ENCODE measurements at regions not wholly inside any gene's neighbourhood (a gene's known extent, or its start where the extent isn't known, plus 50 kb on each side); places are given as distances from the start of the nearest gene placed in this dataset.
"Not testable (repeated sequence)": the region's sequence is repeated elsewhere in the genome, so short reads cannot be mapped to it uniquely, and the experiment has no call there.

DNA sequence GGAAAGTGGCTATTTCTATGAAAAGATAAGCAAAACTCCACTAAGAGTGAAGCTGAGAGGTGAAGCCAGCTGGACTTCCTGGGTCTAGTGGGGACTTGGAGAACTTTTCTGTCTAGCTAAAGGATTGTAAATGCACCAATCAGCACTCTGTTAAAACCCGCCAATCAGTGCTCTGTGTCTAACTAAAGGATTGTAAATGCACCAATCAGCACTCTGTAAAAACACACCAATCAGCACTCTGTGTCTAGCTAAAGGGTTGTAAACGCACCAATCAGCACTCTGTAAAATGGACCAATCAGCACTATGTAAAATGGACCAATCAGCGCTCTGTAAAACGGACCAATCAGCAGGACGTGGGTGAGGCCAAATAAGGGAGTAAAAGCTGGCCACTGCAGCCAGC, 364.8 kb upstream of the GRAMD2B start:
- H3K9me3 Mint-ChIP-seq, H3K27me3 Mint-ChIP-seq, H3K4me3 Mint-ChIP-seq, CTCF ChIA-PET, DNase-seq, H3K4me1 Mint-ChIP-seq, H3K27ac Mint-ChIP-seq, H3K36me3 Mint-ChIP-seq: not testable (repeated sequence)

DNA sequence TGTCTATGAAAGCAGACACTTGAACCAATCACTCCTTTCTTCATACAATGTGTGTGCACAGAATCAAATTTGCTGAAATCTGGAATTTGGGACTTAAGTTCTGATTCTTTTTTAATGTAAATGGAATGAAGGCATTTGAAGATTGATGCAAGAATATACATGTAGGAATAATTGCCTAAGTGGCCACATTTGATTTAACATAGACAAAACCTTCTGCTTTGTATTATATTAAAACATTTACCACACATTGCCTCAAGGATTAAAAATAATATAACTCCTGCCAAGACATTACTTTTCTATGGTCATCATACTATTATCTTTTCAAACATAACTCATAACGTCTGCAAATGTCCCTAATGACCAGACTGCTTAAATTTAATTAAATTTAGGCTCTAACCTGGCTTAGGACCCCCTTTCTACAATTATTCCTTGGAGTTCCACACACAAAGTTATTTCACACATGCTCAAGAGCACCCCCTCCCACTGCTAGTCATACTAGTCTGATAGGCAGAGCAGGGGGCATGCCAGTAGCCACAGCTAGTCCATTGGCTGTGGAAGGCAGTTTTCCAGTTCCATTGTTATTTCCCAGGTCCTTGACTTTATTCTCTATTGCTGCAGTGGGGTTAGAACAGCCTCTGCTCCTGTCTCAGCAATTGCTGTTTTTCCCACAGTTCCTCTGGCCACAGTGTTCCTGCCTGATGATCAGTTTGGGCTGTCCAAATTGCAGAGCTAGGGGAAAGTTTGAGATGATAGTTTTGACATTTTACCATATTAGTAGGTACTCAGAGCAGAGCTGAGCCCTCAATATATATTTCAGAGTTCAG, 360.6 kb upstream of the GRAMD2B start:
- H3K27me3 Mint-ChIP-seq, result no peaks in the 10 kb centered on the region
- H3K9me3 Mint-ChIP-seq, result peaks cover 17% of the 10 kb centered on the region
- CTCF ChIA-PET, result no interaction called here
- no peak overlapping the region for H3K4me3 Mint-ChIP-seq
- H3K36me3 Mint-ChIP-seq, result no peaks in the 10 kb centered on the region
- DNase-seq, result no peak
- no peaks in the 10 kb centered on the region for H3K4me1 Mint-ChIP-seq
- H3K27ac Mint-ChIP-seq, result no peak overlapping the region

DNA sequence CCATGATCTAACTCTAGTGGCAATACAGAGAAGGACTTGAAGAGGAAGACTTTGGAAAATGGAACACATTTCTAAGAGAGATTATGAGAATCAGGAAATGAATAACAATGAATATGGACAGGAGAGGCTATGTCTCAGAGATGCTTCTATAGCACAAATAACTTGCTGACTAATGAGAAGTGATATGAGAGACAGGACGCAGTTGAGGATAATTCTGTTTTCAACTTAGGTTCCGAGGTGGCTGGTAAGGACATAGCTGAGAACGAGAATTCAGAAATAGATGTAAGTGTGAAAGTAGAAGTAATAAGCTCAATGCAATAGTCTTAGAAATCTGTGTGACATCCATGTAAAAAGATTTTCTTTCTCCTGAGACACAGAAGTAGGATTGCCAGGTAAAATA, 358.1 kb upstream of the GRAMD2B start:
- no peak overlapping the region for H3K27ac Mint-ChIP-seq
- no peak overlapping the region for H3K4me3 Mint-ChIP-seq
- CTCF ChIA-PET, result no interaction called here
- no peaks in the 10 kb centered on the region for H3K27me3 Mint-ChIP-seq
- DNase-seq, result no peak
- H3K36me3 Mint-ChIP-seq, result no peaks in the 10 kb centered on the region
- H3K9me3 Mint-ChIP-seq, result peaks cover 13% of the 10 kb centered on the region
- H3K4me1 Mint-ChIP-seq, result no peaks in the 10 kb centered on the region

DNA sequence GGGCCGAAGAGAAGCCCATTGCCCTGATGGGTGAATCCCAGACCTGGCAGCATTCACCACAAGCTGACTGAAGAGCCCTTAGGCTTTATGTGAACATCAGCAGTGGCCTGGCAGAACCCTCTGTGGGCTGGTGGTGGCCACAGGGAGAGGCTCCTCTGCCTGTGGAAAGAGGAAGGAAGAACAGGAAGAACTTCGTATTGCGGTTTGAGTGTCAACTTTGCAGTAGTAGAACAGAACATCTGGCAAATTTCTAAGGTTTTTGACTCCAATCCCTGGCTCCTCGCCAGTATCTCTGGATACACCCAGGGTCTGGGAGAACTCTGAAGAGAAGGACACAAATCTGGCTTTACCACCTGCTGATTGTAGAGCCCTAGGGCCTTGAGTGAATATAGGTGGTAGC, 356.4 kb upstream of the GRAMD2B start:
- CTCF ChIA-PET, result interaction anchor here (1.1 kb wide), 1 partner anchor 9 kb away, joined by 3 read pairs; no protein-coding TSS in a partner anchor
- Mint-ChIP-seq H3K9me3 (peaks cover 17% of the 10 kb centered on the region), H3K27ac (no peak overlapping the region), H3K27me3 (no peaks in the 10 kb centered on the region), H3K4me1 (no peaks in the 10 kb centered on the region), H3K36me3 (no peaks in the 10 kb centered on the region), H3K4me3 (no peak overlapping the region)
- DNase-seq, result no peak

DNA sequence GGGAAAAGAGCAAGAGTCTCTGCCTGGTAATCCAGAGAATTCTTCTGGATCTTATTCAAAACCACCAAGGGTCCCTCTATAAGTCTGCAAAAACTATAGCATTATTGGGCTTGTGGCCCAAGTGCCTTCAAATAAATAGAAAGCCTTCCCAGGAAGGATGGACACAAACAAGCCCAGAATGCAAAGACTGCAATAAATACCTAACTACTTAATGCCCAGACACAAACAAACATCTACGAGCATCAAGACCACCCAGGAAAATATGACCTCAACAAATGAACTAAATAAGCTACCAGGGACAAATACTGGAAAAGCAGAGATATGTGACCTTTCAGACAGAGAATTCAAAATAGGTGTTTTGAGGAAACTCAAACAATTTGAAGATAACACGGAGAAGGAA, 355.8 kb upstream of the GRAMD2B start:
- H3K4me1 Mint-ChIP-seq, result no peaks in the 10 kb centered on the region
- no peaks in the 10 kb centered on the region for H3K27me3 Mint-ChIP-seq
- H3K36me3 Mint-ChIP-seq, result no peaks in the 10 kb centered on the region
- H3K27ac Mint-ChIP-seq, result no peak overlapping the region
- no peak for DNase-seq
- CTCF ChIA-PET, result no interaction called here
- peaks cover 19% of the 10 kb centered on the region for H3K9me3 Mint-ChIP-seq
- no peak overlapping the region for H3K4me3 Mint-ChIP-seq

DNA sequence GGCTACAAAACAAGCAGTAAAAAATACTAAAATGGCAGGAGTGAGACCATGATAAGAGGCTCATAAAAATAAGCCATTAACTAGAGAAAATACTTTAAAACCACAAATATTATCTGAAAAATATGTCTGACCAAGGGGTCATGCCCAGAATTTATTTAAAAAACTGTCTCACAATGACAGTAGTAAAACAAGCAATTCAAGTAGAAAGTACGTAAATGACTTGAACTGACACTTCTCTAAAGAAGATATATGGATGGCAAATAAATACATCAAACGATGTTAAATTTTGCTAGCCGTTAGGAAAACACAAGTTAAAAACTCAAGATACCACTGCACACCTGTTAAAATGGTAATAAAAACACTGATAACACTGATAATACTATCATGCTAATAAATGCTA, 353.9 kb upstream of the GRAMD2B start:
- H3K27ac Mint-ChIP-seq, result no peak overlapping the region
- no peaks in the 10 kb centered on the region for H3K4me1 Mint-ChIP-seq
- H3K9me3 Mint-ChIP-seq, result peaks cover 25% of the 10 kb centered on the region
- no peaks in the 10 kb centered on the region for H3K36me3 Mint-ChIP-seq
- no peak for DNase-seq
- no peak overlapping the region for H3K4me3 Mint-ChIP-seq
- no peaks in the 10 kb centered on the region for H3K27me3 Mint-ChIP-seq
- CTCF ChIA-PET, result interaction anchor here (0.7 kb wide), 1 partner anchor 342 kb away, joined by 3 read pairs; no protein-coding TSS in a partner anchor

DNA sequence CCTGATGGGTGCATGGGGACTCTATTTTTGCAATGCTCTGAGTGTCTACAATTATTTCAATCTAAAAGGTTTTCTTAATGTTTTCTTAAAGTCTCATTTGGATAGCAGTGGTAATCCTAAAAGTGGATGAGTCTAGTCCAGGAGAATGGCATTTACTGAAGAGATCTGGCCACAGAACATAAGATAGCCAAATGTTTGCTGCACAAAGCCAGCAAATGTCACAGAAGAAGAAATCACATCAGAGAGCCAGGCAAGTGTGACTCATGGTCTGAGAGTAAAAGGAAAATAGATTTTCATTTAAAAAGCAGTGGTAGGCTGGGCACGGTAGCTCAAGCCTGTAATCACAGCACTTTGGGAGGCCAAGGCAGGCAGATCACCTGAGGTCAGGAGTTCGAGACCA, 352.7 kb upstream of the GRAMD2B start:
- Mint-ChIP-seq H3K4me3 (no peak overlapping the region), H3K36me3 (no peaks in the 10 kb centered on the region), H3K27me3 (no peaks in the 10 kb centered on the region), H3K27ac (no peak overlapping the region), H3K9me3 (peaks cover 20% of the 10 kb centered on the region), H3K4me1 (no peaks in the 10 kb centered on the region)
- CTCF ChIA-PET, result no interaction called here
- DNase-seq, result no peak

DNA sequence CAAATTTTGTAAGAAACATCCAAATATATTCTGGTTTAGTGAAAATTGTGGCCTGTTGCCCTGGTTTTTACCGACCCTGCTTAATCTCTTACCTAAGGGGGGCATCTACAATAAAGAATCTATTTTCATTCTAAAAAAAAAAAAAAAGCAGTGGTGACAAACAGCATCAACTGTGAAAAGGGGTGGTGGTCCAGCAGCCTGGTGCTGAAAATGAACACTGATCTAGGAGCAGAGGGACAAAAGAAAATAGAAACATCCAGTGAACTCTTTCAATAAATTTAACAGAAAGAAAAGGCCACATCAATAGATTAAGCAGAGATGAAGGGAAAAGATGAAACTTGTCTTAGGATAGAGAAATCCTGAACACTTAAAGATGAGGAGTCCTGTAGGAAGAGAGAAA, 348.7 kb upstream of the GRAMD2B start:
- DNase-seq, result no peak
- CTCF ChIA-PET, result no interaction called here
- Mint-ChIP-seq H3K27ac (no peak overlapping the region), H3K36me3 (no peaks in the 10 kb centered on the region), H3K9me3 (peaks cover 18% of the 10 kb centered on the region), H3K4me3 (no peak overlapping the region), H3K27me3 (no peaks in the 10 kb centered on the region), H3K4me1 (no peaks in the 10 kb centered on the region)

DNA sequence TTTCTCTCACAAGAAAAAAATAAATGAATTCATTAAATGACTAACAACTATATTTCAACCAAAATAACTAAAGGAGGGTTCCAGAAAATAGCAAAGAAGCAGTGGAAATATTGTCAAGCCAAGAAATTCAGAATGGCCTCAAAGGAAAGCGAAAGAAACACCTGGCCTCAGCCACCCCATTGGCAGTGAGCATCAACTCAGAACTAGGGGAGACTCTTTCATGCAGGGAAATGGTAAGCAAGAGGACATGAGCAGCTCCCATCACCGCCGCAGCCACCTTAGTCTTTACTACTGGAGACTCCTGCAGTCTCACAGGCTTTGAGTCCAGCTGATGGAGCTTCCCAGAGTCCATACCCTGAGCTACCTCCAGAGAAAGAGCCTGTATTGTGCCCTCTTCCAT, 343.9 kb upstream of the GRAMD2B start:
- DNase-seq, result no peak
- Mint-ChIP-seq H3K27me3 (no peaks in the 10 kb centered on the region), H3K4me3 (no peak overlapping the region), H3K27ac (no peak overlapping the region), H3K36me3 (no peaks in the 10 kb centered on the region), H3K9me3 (peaks cover 5% of the 10 kb centered on the region), H3K4me1 (no peaks in the 10 kb centered on the region)
- CTCF ChIA-PET, result no interaction called here

DNA sequence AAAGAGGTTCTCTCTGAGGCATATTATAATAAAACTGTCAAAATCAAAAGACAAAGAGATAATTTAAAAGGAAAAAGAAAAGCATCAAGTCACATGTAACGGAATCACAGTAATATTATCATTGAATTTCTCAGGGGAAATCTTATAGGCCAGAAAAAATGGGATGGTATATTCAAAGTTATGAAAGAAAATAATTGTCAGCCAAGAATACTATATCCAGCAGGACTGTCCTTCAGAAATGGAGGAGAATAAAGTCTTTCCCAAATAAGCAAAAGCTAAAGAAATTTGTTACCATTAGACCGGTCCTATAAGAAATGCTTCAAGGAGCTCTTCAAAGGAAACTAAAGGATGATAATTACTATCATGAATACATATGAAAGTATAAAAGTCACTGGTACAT, 342.0 kb upstream of the GRAMD2B start:
- CTCF ChIA-PET, result no interaction called here
- Mint-ChIP-seq H3K36me3 (no peaks in the 10 kb centered on the region), H3K4me1 (no peaks in the 10 kb centered on the region), H3K27ac (no peak overlapping the region), H3K27me3 (no peaks in the 10 kb centered on the region), H3K9me3 (peaks cover 13% of the 10 kb centered on the region), H3K4me3 (no peak overlapping the region)
- no peak for DNase-seq

DNA sequence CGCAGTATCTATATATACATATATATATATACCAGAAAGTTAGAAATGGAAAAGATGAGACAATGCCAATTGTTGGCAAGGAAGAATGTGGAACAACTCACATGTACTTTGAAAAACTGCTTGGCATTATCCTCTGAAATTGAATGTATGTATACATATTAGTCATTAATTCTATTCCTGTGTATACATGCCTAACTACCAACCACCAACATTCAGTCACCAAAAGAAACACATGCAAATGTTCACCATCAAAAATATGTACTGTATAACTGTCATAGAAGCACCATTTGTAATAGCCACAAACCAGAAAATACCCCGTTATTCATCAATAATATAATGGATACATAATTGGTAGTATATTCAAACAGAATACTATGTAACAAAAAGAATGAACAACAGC, 330.2 kb upstream of the GRAMD2B start:
- peaks cover 24% of the 10 kb centered on the region for H3K9me3 Mint-ChIP-seq
- no peaks in the 10 kb centered on the region for H3K27me3 Mint-ChIP-seq
- no peaks in the 10 kb centered on the region for H3K36me3 Mint-ChIP-seq
- CTCF ChIA-PET, result no interaction called here
- DNase-seq, result no peak
- H3K27ac Mint-ChIP-seq, result no peak overlapping the region
- no peak overlapping the region for H3K4me3 Mint-ChIP-seq
- H3K4me1 Mint-ChIP-seq, result no peaks in the 10 kb centered on the region

DNA sequence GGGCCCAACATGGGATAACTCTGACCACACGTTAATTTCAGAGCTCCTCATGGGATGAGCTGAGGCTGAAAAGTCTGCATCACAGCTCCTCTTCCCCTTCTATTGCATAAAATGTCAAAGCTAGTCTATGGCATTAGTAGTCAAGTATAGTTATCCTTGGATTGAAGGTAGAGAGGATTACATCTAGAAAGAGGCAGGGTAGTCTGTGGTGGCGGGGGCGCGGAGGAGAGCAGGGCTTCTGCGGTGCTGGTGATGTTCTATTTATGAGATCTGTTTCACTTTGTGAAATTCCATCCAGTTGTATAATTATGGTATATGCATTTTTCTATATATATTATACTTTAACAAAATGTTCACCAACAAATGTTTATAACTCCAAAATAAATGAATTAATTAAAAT, 329.5 kb upstream of the GRAMD2B start:
- Mint-ChIP-seq H3K27me3 (no peaks in the 10 kb centered on the region), H3K4me1 (no peaks in the 10 kb centered on the region), H3K36me3 (no peaks in the 10 kb centered on the region), H3K9me3 (peaks cover 21% of the 10 kb centered on the region), H3K4me3 (no peak overlapping the region), H3K27ac (no peak overlapping the region)
- DNase-seq, result no peak
- CTCF ChIA-PET, result no interaction called here

DNA sequence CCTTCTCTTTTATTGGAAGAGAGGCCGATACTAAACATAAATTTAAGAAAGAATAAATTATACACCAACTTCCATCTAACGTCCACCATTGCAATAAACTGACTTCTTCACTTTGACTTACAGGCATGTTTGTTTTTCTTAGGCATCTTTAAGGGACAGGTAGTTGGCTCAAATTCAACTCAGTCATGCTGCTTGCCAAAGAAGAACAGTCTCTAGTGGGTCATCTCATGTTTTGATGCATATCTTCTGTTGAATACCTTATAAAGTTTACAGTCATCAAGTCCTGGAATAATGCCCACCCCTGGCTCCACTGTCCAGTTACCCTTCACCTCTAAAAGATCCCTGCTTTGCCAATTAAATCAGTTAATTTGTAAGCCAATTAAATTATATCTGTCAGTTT, 328.2 kb upstream of the GRAMD2B start:
- Mint-ChIP-seq H3K4me1 (no peaks in the 10 kb centered on the region), H3K27me3 (no peaks in the 10 kb centered on the region), H3K9me3 (peaks cover 16% of the 10 kb centered on the region), H3K36me3 (no peaks in the 10 kb centered on the region), H3K4me3 (no peak overlapping the region), H3K27ac (no peak overlapping the region)
- CTCF ChIA-PET, result no interaction called here
- DNase-seq, result no peak

DNA sequence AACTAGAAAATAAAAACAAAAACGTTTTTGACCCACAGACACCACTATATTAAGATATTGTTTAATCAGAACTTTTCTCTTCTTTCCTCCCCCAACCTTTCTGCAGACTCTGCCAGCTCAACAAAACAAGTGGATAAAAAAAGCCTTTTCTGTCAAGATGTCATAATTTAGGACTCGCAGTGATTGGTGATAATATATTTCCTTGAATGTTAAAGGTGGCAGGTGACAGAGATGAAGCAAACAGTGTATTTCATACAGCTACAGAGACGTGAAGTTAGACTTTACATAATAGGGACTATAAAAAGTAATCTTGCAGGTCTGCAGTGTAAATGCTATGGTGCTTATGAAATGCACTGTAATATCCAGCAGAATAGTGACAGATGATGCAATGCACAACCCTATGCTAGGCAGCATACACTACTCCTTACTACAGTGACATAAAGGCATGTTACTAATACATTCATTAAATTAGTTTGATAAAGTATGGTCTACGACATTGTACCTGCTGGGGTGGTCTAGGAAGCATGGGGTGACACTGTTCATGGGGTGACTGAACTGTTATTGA, 326.7 kb upstream of the GRAMD2B start:
- Mint-ChIP-seq H3K27ac (no peak overlapping the region), H3K4me1 (no peaks in the 10 kb centered on the region), H3K27me3 (no peaks in the 10 kb centered on the region), H3K4me3 (no peak overlapping the region), H3K9me3 (peaks cover 6% of the 10 kb centered on the region), H3K36me3 (no peaks in the 10 kb centered on the region)
- no peak for DNase-seq
- CTCF ChIA-PET, result no interaction called here

DNA sequence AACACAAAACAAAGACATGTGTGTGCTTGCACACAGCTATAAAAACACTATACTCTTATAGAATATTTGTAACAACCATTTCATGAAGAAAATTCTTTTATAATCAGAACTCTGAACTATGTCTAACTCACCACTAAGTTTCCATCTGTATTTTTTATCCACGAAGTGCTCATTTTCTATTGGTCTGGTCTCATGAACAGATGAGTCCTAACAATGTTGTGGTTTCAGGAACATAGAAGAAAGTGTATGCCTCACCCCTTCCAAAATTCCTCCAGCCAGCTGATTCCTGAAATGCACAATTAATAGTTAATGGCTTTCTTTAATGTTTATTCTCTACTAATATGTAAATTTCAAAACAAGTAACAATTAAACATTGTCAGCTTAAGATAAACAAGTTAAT, 325.3 kb upstream of the GRAMD2B start:
- CTCF ChIA-PET, result no interaction called here
- no peaks in the 10 kb centered on the region for H3K4me1 Mint-ChIP-seq
- no peak for DNase-seq
- H3K9me3 Mint-ChIP-seq, result peaks cover 3% of the 10 kb centered on the region
- H3K27me3 Mint-ChIP-seq, result no peaks in the 10 kb centered on the region
- H3K36me3 Mint-ChIP-seq, result no peaks in the 10 kb centered on the region
- no peak overlapping the region for H3K4me3 Mint-ChIP-seq
- no peak overlapping the region for H3K27ac Mint-ChIP-seq
